Tibial artery (tissue), 4 donors: ENCODE measurements at regions not wholly inside any gene's neighbourhood (a gene's known extent, or its start where the extent isn't known, plus 50 kb on each side); places are given as distances from the start of the nearest gene placed in this dataset.

Experiments
- DNase-seq, 2 donors: peaks; one replicate each; pipeline ENCODE4 v3.0.0-alpha.2; 2019
- H3K27ac ChIP-seq, 2 donors: fragments of 200-600 bp; sonication (generic) in 1 of 2; 1 replicate in 1 of 2; 2 replicates in 1 of 2; pipeline ENCODE4 v1.5.1; 2018 to 2019; ENCODE audit warnings: mild to moderate bottlenecking in 1 of 2
- H3K27me3 ChIP-seq, 2 donors: fragments of 200-600 bp; sonication (generic) in 1 of 2; one replicate each; pipeline versions ENCODE4 v1.5.1 to v1.6.0; 2016 to 2019
- H3K36me3 ChIP-seq, 3 donors: fragments of 200-600 bp; sonication (generic) in 2 of 3; one replicate each; pipeline ENCODE4 v1.5.1; 2016 to 2019; ENCODE audit warnings: mild to moderate bottlenecking in 2 of 3
- H3K4me1 ChIP-seq, 4 donors: fragments of 200-600 bp; sonication (generic) in 2 of 4; 1 replicate in 3 of 4; 2 replicates in 1 of 4; pipeline ENCODE4 v1.5.1; 2016 to 2019
- H3K4me3 ChIP-seq, 2 donors: fragments of 200-600 bp; sonication (generic) in 1 of 2; 1 replicate in 1 of 2; 2 replicates in 1 of 2; pipeline ENCODE4 v1.5.1; 2018 to 2019; ENCODE audit warnings: mild to moderate bottlenecking in 2 of 2
- H3K9me3 ChIP-seq, 3 donors: fragments of 200-600 bp; sonication (generic) in 1 of 3; one replicate each; pipeline ENCODE4 v1.5.1; 2016 to 2019
- CTCF ChIP-seq, 2 experiments: fragments of 200-600 bp in 1 of 2; fragments of 450-650 bp in 1 of 2; IDR thresholded peaks; one replicate each; pipeline ENCODE4 v1.5.1; 2017 to 2019; ENCODE audit warnings: antibody characterized with exemption in 2 of 2, mild to moderate bottlenecking in 1 of 2, moderate library complexity in 1 of 2
- intact Hi-C: fragments of 100-400 bp; cut with DNase I; formaldehyde crosslinking; loops from one replicate; pipeline ENCODE4 v1.15.0; 2023; ENCODE audit warnings: low total_unique reads

- TF ChIP-seq CTCF (IDR thresholded peaks at IDR 0.05): no peak
- DNase-seq: no peak
- Histone ChIP-seq H3K4me3 (no peak overlapping the region), H3K36me3 (no peaks in the 10 kb centered on the region), H3K27ac (no peak overlapping the region), H3K27me3 (no peaks in the 10 kb centered on the region), H3K4me1 (peaks cover 0 to 9% (median 7%) of the 10 kb centered on the region in 4 donors), H3K9me3 (peaks cover 0 to 15% (median 5%) of the 10 kb centered on the region in 3 donors)
- intact Hi-C loops: no loop called here
Measured at GRCh38 chr15:66925721-66926120, 139.7 kb upstream of the SMAD3 start.

GRCh38 chr15:66927201-66928077 is 138.0 kb upstream of the SMAD3 start:
- intact Hi-C loops: no loop called here
- H3K9me3 ChIP-seq: peaks cover 0 to 8% (median 4%) of the 10 kb centered on the region in 3 donors
- no peak overlapping the region for H3K27ac ChIP-seq
- TF ChIP-seq CTCF (IDR thresholded peaks at IDR 0.05): no peak
- H3K36me3 ChIP-seq: no peaks in the 10 kb centered on the region
- no peak for DNase-seq
- no peaks in the 10 kb centered on the region for H3K27me3 ChIP-seq
- H3K4me1 ChIP-seq: peaks cover 0 to 12% (median 9%) of the 10 kb centered on the region in 4 donors
- no peak overlapping the region for H3K4me3 ChIP-seq

- Histone ChIP-seq H3K27ac (no peak overlapping the region), H3K4me1 (peaks cover 0 to 12% (median 9%) of the 10 kb centered on the region in 4 donors)
- intact Hi-C loops: no loop called here
Measured at GRCh38 chr15:66928101-66928500, 137.3 kb upstream of the SMAD3 start.

GRCh38 chr15:66928784-66929183 is 136.6 kb upstream of the SMAD3 start:
- H3K4me1 ChIP-seq: peaks cover 0 to 12% (median 9%) of the 10 kb centered on the region in 4 donors
- H3K36me3 ChIP-seq: no peaks in the 10 kb centered on the region
- intact Hi-C loops: no loop called here
- no peaks in the 10 kb centered on the region for H3K9me3 ChIP-seq
- no peak overlapping the region for H3K4me3 ChIP-seq
- H3K27ac ChIP-seq: no peak overlapping the region
- TF ChIP-seq CTCF (IDR thresholded peaks at IDR 0.05): no peak
- H3K27me3 ChIP-seq: no peaks in the 10 kb centered on the region
- DNase-seq: no peak

More at GRCh38 chr15:66928101-66928500, 137.3 kb upstream of the SMAD3 start:
- peaks cover 0 to 3% (median 0%) of the 10 kb centered on the region in 3 donors for H3K9me3 ChIP-seq
- TF ChIP-seq CTCF (IDR thresholded peaks at IDR 0.05): no peak
- no peaks in the 10 kb centered on the region for H3K36me3 ChIP-seq
- no peaks in the 10 kb centered on the region for H3K27me3 ChIP-seq
- H3K4me3 ChIP-seq: no peak overlapping the region
- no peak for DNase-seq

- no peak overlapping the region for H3K4me3 ChIP-seq
- DNase-seq: no peak
- intact Hi-C loops: no loop called here
Measured at GRCh38 chr15:66929843-66930402, 135.5 kb upstream of the SMAD3 start.

More at GRCh38 chr15:66929843-66930402, 135.5 kb upstream of the SMAD3 start:
- Histone ChIP-seq H3K27me3 (no peaks in the 10 kb centered on the region), H3K4me1 (peaks cover 0 to 12% (median 9%) of the 10 kb centered on the region in 4 donors), H3K36me3 (no peaks in the 10 kb centered on the region), H3K9me3 (no peaks in the 10 kb centered on the region), H3K27ac (no peak overlapping the region)
- TF ChIP-seq CTCF (IDR thresholded peaks at IDR 0.05): no peak
